ENCODE measurements at regions not wholly inside any gene's neighbourhood (a gene's known extent, or its start where the extent isn't known, plus 50 kb on each side); places are given as distances from the start of the nearest gene placed in this dataset.
A peak's percentile ranks its signal among the peaks of the same experiment; 100 is the strongest.

DNA sequence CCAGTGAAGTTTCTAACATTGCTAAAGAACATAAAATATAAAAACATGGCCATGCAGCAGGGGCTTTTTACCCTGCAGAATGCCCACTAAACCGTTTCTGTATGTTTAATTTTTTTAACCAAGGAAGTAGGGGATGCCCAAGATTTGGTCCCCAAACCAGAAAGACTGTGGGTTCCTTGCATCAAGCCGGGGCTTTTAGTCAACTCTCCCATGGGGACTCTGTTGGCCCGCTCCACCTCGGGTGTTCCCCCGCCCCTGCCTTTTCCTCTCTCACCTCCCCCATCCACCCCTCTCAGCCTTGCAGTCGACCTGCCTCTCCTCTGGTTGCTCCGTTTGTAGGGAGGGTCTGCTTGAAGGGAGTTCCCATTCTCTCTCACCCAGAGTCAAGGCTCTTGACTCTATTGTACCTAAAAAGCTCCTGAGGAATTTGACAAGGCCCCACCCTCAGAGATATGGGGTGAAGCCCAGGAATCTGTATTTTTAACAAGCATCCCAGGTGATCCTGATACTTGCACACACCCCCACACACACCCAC lies 117.5 kb downstream of the TOMM20 start:
- WGBS (ENCODE audit: insufficient coverage) = no CpG with 5 or more reads among the region's 7 CpGs
- H3K4me3 Mint-ChIP-seq = peak overlapping the region in 1 of 2 donors; percentile 62
- DNase-seq = peak in 1 of 3 donors; percentile 55
- peaks cover 65% of the 10 kb centered on the region for H3K4me1 Mint-ChIP-seq
- Histone ChIP-seq H3K4me3 (replicated peaks in 1 of 3; ENCODE audit: low read depth in 2 of 3, low read length in 3 of 3) (peak overlapping the region in 1 of 3 experiments; percentile 38), H3K9me3 (replicated peaks in 1 of 2; ENCODE audit: control insufficient read depth in 1 of 2, insufficient read depth in 1 of 2, low read length in 2 of 2) (peaks cover 0 to 3% of the 10 kb centered on the region in 2 donors), H4K20me1 (ENCODE audit: insufficient read depth, low read length) (no peaks in the 10 kb centered on the region), H3K9ac (ENCODE audit: insufficient read depth, low read length, poor library complexity, severe bottlenecking) (peak overlapping the region; percentile 51), H3K27me3 (ENCODE audit: control insufficient read depth in 2 of 2, insufficient read depth in 2 of 2, low read length in 2 of 2) (no peaks in the 10 kb centered on the region), H2AFZ (ENCODE audit: insufficient read depth, low read depth, low read length, poor library complexity, severe bottlenecking) (no peak overlapping the region), H3K4me2 (replicated peaks; ENCODE audit: extremely low read depth, low read length, poor library complexity, severe bottlenecking) (peak overlapping the region; percentile 43), H3K79me2 (ENCODE audit: insufficient read depth, low read length) (no peaks in the 10 kb centered on the region), H3K27ac (ENCODE audit: low read depth in 1 of 2, low read length in 2 of 2) (peak overlapping the region; percentile 76 to 88), H3K36me3 (replicated peaks in 1 of 2; ENCODE audit: control insufficient read depth in 1 of 2, insufficient read depth in 2 of 2, low read length in 2 of 2) (no peaks in the 10 kb centered on the region), H3K4me1 (ENCODE audit: control insufficient read depth in 1 of 2, insufficient read depth in 2 of 2, low read length in 2 of 2) (peaks cover 28 to 39% of the 10 kb centered on the region in 2 donors)
- H3K36me3 Mint-ChIP-seq = peaks cover 2 to 13% of the 10 kb centered on the region in 2 donors
- intact Hi-C loops (cut with micrococcal nuclease) = loop anchor here (2.0 to 5.0 kb wide), 3 partner anchors 30 to 71 kb away; no protein-coding TSS in a partner anchor
- peak overlapping the region; percentile 94 to 98 (median 96) for H3K27ac Mint-ChIP-seq
- TF ChIP-seq, protein P1, sequence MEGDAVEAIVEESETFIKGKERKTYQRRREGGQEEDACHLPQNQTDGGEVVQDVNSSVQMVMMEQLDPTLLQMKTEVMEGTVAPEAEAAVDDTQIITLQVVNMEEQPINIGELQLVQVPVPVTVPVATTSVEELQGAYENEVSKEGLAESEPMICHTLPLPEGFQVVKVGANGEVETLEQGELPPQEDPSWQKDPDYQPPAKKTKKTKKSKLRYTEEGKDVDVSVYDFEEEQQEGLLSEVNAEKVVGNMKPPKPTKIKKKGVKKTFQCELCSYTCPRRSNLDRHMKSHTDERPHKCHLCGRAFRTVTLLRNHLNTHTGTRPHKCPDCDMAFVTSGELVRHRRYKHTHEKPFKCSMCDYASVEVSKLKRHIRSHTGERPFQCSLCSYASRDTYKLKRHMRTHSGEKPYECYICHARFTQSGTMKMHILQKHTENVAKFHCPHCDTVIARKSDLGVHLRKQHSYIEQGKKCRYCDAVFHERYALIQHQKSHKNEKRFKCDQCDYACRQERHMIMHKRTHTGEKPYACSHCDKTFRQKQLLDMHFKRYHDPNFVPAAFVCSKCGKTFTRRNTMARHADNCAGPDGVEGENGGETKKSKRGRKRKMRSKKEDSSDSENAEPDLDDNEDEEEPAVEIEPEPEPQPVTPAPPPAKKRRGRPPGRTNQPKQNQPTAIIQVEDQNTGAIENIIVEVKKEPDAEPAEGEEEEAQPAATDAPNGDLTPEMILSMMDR (IDR thresholded peaks at IDR 0.05) = no peak
- peaks cover 0 to 5% (median 3%) of the 10 kb centered on the region in 7 donors for H3K9me3 Mint-ChIP-seq
- H3K27me3 Mint-ChIP-seq (ENCODE audit: low read depth in 3 of 3) = peaks cover 0 to 2% (median 0%) of the 10 kb centered on the region in 3 donors

DNA sequence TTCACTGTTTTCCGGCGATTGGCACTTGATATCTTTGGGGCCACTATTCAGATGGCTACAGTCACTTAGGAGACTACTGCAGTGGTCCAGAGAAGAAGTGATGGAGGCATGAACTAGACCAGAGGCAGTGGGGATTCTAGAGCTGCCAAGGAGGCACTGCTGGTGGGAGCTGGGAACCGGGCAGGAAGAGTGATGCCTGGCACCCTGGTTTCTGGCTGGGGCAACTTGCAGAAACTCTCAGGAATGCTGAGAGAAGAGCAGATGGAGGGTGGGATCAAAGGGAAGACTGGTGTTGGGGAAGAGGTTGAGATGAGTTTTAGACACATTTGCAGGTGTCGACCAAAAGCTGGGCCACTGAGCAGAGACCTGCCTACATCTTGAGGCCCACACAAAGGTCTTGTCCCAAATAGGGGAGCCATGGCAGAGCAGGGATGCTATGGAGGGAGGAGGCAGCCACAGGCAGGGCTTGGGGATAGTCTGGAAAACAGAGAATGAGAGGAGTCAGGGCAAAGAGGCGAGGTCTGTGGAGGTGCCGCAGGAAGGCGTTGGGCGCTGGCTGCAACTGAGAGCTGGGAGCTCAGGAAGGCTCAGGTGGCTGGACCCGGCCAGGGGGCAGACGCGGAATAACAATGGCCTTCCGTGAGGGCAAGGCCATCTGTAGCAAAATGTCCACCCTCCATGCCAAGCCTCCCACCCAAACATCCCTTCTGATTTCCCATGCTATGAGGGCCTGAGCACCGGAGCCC lies 118.9 kb downstream of the TOMM20 start:
- no peak overlapping the region for H3K27ac ChIP-seq (ENCODE audit: low read depth in 1 of 2, low read length in 2 of 2)
- TF ChIP-seq, protein P1 (IDR thresholded peaks at IDR 0.05) = no peak
- H3K9ac ChIP-seq (ENCODE audit: insufficient read depth, low read length, poor library complexity, severe bottlenecking) = no peak overlapping the region
- peaks cover 0 to 5% (median 3%) of the 10 kb centered on the region in 7 donors for H3K9me3 Mint-ChIP-seq
- no peaks in the 10 kb centered on the region for H4K20me1 ChIP-seq (ENCODE audit: insufficient read depth, low read length)
- H2AFZ ChIP-seq (ENCODE audit: insufficient read depth, low read depth, low read length, poor library complexity, severe bottlenecking) = no peak overlapping the region
- H3K4me3 Mint-ChIP-seq = no peak overlapping the region
- no peaks in the 10 kb centered on the region for H3K36me3 ChIP-seq (replicated peaks in 1 of 2; ENCODE audit: control insufficient read depth in 1 of 2, insufficient read depth in 2 of 2, low read length in 2 of 2)
- H3K36me3 Mint-ChIP-seq = peaks cover 4 to 11% of the 10 kb centered on the region in 2 donors
- DNase-seq = no peak
- H3K27me3 Mint-ChIP-seq (ENCODE audit: low read depth in 3 of 3) = peaks cover 0 to 2% (median 0%) of the 10 kb centered on the region in 3 donors
- H3K27ac Mint-ChIP-seq = peak overlapping the region in 5 of 7 donors; percentile 1 to 78 (median 64)
- peaks cover 66% of the 10 kb centered on the region for H3K4me1 Mint-ChIP-seq
- H3K4me2 ChIP-seq (replicated peaks; ENCODE audit: extremely low read depth, low read length, poor library complexity, severe bottlenecking) = no peak overlapping the region
- H3K9me3 ChIP-seq (replicated peaks in 1 of 2; ENCODE audit: control insufficient read depth in 1 of 2, insufficient read depth in 1 of 2, low read length in 2 of 2) = peaks cover 0 to 3% of the 10 kb centered on the region in 2 donors
- no peaks in the 10 kb centered on the region for H3K27me3 ChIP-seq (ENCODE audit: control insufficient read depth in 2 of 2, insufficient read depth in 2 of 2, low read length in 2 of 2)
- no peaks in the 10 kb centered on the region for H3K79me2 ChIP-seq (ENCODE audit: insufficient read depth, low read length)
- intact Hi-C loops (cut with micrococcal nuclease) = loop anchor here (2.0 to 5.0 kb wide), 3 partner anchors 29 to 73 kb away; no protein-coding TSS in a partner anchor
- peaks cover 25 to 49% of the 10 kb centered on the region in 2 donors for H3K4me1 ChIP-seq (ENCODE audit: control insufficient read depth in 1 of 2, insufficient read depth in 2 of 2, low read length in 2 of 2)
- WGBS (ENCODE audit: insufficient coverage) = 94% methylated on average over 13 of the region's 13 CpGs
- no peak overlapping the region for H3K4me3 ChIP-seq (replicated peaks in 1 of 3; ENCODE audit: low read depth in 2 of 3, low read length in 3 of 3)

Measured in CD14-positive monocyte (primary cell).